T-helper 17 cell (primary cell): ENCODE measurements at regions not wholly inside any gene's neighbourhood (a gene's known extent, or its start where the extent isn't known, plus 50 kb on each side); places are given as distances from the start of the nearest gene placed in this dataset.

Experiments used
- ATAC-seq: fragments of 150-1000 bp; cut with Tn5 transposase; 2 replicates; pipeline ENCODE4 v1.10.0; 2021; ENCODE audit warnings: mild to moderate bottlenecking, moderate library complexity
- DNase-seq, 3 donors: peaks; one replicate each; pipeline versions ENCODE4 v3.0.0 to v3.0.0-alpha.2; 2020 to 2021
- H3K9me3 ChIP-seq: one replicate; pipeline ENCODE4 v1.7.0; 2013; ENCODE audit warnings: low read length, mild to moderate bottlenecking; ENCODE audit not compliant: control insufficient read depth, poor library complexity, severe bottlenecking
- H3K27ac Mint-ChIP-seq: one replicate; pipeline ENCODE4 v1.8.0; 2022; ENCODE audit warnings: mild to moderate bottlenecking, moderate library complexity, mixed read lengths
- H3K27me3 Mint-ChIP-seq: one replicate; pipeline ENCODE4 v1.8.0; 2022; ENCODE audit warnings: mixed read lengths
- H3K36me3 Mint-ChIP-seq: one replicate; pipeline ENCODE4 v1.8.0; 2022; ENCODE audit warnings: low read depth, mixed read lengths
- H3K4me1 Mint-ChIP-seq: one replicate; pipeline ENCODE4 v1.8.0; 2022; ENCODE audit warnings: mild to moderate bottlenecking, mixed read lengths
- H3K4me3 Mint-ChIP-seq: one replicate; pipeline ENCODE4 v1.8.0; 2022; ENCODE audit warnings: mild to moderate bottlenecking, moderate library complexity, mixed read lengths

DNA sequence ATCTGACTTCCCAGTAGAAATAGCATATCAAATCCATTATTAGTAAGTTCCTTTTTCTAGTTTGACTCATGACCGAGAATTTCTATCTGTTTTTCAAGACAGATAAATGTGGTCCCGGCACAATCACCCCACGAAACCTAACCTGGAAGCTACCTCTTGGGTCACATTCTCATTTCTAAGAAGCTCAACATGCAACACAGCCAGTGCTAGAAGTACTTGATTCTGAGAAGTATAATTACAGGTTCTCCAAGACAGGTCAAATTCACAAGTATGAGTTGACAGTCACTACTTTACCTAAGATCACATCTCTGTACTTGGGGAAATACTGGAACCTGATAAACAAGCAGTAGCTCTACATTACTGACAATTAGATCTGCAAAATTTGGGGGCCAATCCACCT, 54.0 kb upstream of the PLAC1 start:
- no peaks in the 10 kb centered on the region for H3K9me3 ChIP-seq
- Mint-ChIP-seq H3K27me3 (peaks cover 5% of the 10 kb centered on the region), H3K36me3 (no peaks in the 10 kb centered on the region), H3K27ac (no peak overlapping the region), H3K4me1 (no peaks in the 10 kb centered on the region), H3K4me3 (no peak overlapping the region)
- DNase-seq (no peak), ATAC-seq (no peak)

DNA sequence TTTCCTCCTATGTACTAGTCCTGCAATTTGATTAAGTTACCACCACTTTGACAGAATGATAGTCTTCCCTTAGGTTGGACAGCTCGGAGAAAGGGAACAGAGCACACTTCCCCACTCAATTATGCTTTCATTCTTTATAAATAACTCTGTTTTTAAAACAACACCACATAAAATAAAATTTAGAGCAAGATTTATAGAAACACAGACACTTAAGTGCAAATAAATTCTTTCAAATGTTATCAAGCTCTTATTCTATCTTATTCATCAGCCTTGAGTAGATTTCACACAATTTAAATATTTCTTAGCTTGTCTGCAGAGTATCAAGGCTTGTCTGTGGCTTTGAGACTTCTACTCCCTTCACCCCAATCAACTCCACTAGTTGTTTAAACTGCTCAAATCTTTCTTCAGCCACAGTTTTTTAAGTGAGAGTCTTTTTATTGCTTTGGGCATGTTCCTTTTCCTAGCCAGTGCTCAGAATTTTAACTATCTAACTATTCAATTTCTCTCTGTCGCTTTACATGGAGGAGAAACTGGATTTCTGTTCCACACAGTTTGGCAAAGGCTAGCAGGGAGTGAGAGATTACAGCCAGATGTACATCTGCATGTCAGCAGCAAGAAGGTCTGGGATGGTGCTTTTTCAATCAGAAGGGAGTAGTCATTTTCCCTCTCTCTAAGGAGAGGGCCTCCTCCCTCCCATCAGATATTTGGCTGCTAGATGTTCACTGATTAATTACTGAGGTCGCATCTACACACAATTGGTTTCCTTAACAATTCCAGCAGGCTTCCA, 53.1 kb upstream of the PLAC1 start:
- ATAC-seq = no peak
- no peaks in the 10 kb centered on the region for H3K9me3 ChIP-seq
- Mint-ChIP-seq H3K36me3 (no peaks in the 10 kb centered on the region), H3K4me1 (no peaks in the 10 kb centered on the region), H3K4me3 (no peak overlapping the region), H3K27me3 (peaks cover 5% of the 10 kb centered on the region), H3K27ac (no peak overlapping the region)
- no peak for DNase-seq
